Esophagus squamous epithelium (tissue), 5 donors: ENCODE measurements at regions not wholly inside any gene's neighbourhood (a gene's known extent, or its start where the extent isn't known, plus 50 kb on each side); places are given as distances from the start of the nearest gene placed in this dataset.

Experiments
- DNase-seq: peaks from one replicate; lab custom pipeline; 2025; lab: John Stamatoyannopoulos, UW
- H3K27ac ChIP-seq, 4 donors: fragments of 200-600 bp; sonication (generic); one replicate each; pipeline ENCODE4 v1.5.1; 2016 to 2019; ENCODE audit warnings: mild to moderate bottlenecking in 1 of 4
- H3K27me3 ChIP-seq, 4 donors: fragments of 200-600 bp; sonication (generic); 1 replicate in 3 of 4; 2 replicates in 1 of 4; pipeline versions ENCODE4 v1.5.1 to v1.6.0; 2017 to 2021; ENCODE audit warnings: antibody characterized with exemption in 1 of 4
- H3K36me3 ChIP-seq, 3 donors: fragments of 200-600 bp; sonication (generic); one replicate each; pipeline ENCODE4 v1.5.1; 2016 to 2019
- H3K4me1 ChIP-seq, 3 donors: fragments of 200-600 bp; sonication (generic); one replicate each; pipeline ENCODE4 v1.5.1; 2017 to 2019
- H3K4me3 ChIP-seq, 4 donors: fragments of 200-600 bp; sonication (generic); 1 replicate in 3 of 4; 2 replicates in 1 of 4; pipeline ENCODE4 v1.5.1; 2016 to 2019; ENCODE audit warnings: mild to moderate bottlenecking in 2 of 4, moderate library complexity in 1 of 4
- H3K9me3 ChIP-seq, 3 donors: fragments of 200-600 bp; sonication (generic); one replicate each; pipeline ENCODE4 v1.5.1; 2016 to 2019
- POLR2A ChIP-seq, 4 donors: fragments of 450-650 bp; IDR thresholded peaks; one replicate each; pipeline ENCODE4 v1.6.1; 2017; ENCODE audit warnings: antibody characterized with exemption in 4 of 4, mild to moderate bottlenecking in 4 of 4, moderate library complexity in 3 of 4
- WGBS, 2 donors: methylation state at CpG; one replicate each; pipeline ENCODE4 v1.1.5; 2018; 5-methylcytosine and 5-hydroxymethylcytosine counted together
- intact Hi-C: fragments of 100-400 bp; cut with DNase I; formaldehyde crosslinking; loops from one replicate; pipeline ENCODE4 v1.15.0; 2022
- TF ChIP-seq, protein P1 (sequence below), 6 experiments: fragments of 450-650 bp in 4 of 6; fragments of 200-600 bp in 2 of 6; sonication (generic) in 2 of 6; IDR thresholded peaks; one replicate each; pipeline ENCODE4 v1.5.1; 2016 to 2019; ENCODE audit warnings: antibody characterized with exemption in 6 of 6, mild to moderate bottlenecking in 4 of 6, moderate library complexity in 4 of 6
- donor health status: DM: yes; HTN: yes; CAD: no.

DNA sequence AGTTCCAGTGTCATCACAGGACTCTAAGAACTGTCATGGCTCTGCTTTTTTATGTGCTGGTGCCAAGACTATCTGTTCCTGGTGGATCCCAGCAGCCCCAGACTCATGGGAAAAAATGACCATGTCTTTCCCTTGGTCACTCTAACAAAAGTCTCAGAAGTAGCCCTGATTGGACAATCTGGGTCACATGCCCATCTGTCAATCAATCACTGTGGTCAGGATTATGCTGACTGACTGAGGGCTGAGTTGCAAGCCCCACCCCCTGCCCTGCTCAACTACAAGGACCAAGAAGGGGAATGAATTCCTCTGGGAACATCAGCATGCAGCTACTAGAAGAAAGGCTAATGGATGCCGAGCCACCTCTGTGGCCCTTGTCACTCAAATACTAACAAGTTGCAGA, 91.6 kb downstream of the EDN3 start:
- H3K4me3 ChIP-seq = no peak overlapping the region
- H3K4me1 ChIP-seq = peaks cover 0 to 37% (median 6%) of the 10 kb centered on the region in 3 donors
- H3K36me3 ChIP-seq = no peaks in the 10 kb centered on the region
- H3K27ac ChIP-seq = no peak overlapping the region
- peaks cover 0 to 56% (median 0%) of the 10 kb centered on the region in 4 donors for H3K27me3 ChIP-seq
- intact Hi-C loops = no loop called here
- TF ChIP-seq, protein P1, sequence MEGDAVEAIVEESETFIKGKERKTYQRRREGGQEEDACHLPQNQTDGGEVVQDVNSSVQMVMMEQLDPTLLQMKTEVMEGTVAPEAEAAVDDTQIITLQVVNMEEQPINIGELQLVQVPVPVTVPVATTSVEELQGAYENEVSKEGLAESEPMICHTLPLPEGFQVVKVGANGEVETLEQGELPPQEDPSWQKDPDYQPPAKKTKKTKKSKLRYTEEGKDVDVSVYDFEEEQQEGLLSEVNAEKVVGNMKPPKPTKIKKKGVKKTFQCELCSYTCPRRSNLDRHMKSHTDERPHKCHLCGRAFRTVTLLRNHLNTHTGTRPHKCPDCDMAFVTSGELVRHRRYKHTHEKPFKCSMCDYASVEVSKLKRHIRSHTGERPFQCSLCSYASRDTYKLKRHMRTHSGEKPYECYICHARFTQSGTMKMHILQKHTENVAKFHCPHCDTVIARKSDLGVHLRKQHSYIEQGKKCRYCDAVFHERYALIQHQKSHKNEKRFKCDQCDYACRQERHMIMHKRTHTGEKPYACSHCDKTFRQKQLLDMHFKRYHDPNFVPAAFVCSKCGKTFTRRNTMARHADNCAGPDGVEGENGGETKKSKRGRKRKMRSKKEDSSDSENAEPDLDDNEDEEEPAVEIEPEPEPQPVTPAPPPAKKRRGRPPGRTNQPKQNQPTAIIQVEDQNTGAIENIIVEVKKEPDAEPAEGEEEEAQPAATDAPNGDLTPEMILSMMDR (IDR thresholded peaks at IDR 0.05) = no peak
- TF ChIP-seq POLR2A (IDR thresholded peaks at IDR 0.05) = no peak
- no peaks in the 10 kb centered on the region for H3K9me3 ChIP-seq
- no peak for DNase-seq
- 75 to 100% methylated on average over 1 of the region's 1 CpG for WGBS, 2 donors

- peaks cover 0 to 55% (median 0%) of the 10 kb centered on the region in 4 donors for H3K27me3 ChIP-seq
- intact Hi-C loops = no loop called here
- no peaks in the 10 kb centered on the region for H3K36me3 ChIP-seq
- TF ChIP-seq, protein P1 (IDR thresholded peaks at IDR 0.05) = no peak
- no peak for TF ChIP-seq POLR2A (IDR thresholded peaks at IDR 0.05)
- peaks cover 0 to 37% (median 0%) of the 10 kb centered on the region in 3 donors for H3K4me1 ChIP-seq
- DNase-seq = no peak
- H3K9me3 ChIP-seq = no peaks in the 10 kb centered on the region
- 68 to 92% methylated on average over 4 of the region's 4 CpGs for WGBS, 2 donors
- no peak overlapping the region for H3K4me3 ChIP-seq
- no peak overlapping the region for H3K27ac ChIP-seq
Observed at GRCh38 chr20:59392736-59393135, 92.3 kb downstream of the EDN3 start.

GRCh38 chr20:59393142-59393541, 92.7 kb downstream of the EDN3 start:
- no peaks in the 10 kb centered on the region for H3K9me3 ChIP-seq
- H3K27me3 ChIP-seq = peaks cover 0 to 57% (median 0%) of the 10 kb centered on the region in 4 donors
- H3K36me3 ChIP-seq = no peaks in the 10 kb centered on the region
- H3K4me1 ChIP-seq = peaks cover 0 to 40% (median 0%) of the 10 kb centered on the region in 3 donors
- TF ChIP-seq, protein P1 (IDR thresholded peaks at IDR 0.05) = no peak
- TF ChIP-seq POLR2A (IDR thresholded peaks at IDR 0.05) = no peak
- no peak overlapping the region for H3K4me3 ChIP-seq
- intact Hi-C loops = no loop called here
- no peak for DNase-seq
- WGBS, 2 donors = 85 to 89% methylated on average over 3 of the region's 3 CpGs
- no peak overlapping the region for H3K27ac ChIP-seq

DNA sequence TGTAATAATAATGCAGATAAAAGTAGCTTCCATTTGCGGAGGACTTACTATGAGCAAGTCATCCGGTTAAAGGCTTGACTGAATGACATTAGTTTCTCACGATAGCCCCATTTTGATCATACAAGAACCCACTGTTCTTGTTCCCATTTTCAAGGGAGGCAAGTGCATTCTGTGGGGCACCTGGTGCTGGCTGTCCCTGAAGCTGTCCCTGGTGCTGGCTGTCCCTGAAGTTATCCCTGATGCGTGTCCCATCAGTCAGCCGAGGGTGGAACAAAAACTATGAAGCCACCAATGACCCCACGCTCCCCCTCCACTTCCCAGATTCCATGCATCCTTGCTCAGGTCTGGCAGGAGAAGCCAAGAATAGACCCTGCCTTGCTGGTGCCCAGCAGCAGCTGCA, 95.3 kb downstream of the EDN3 start:
- Histone ChIP-seq H3K9me3 (no peaks in the 10 kb centered on the region), H3K27ac (no peak overlapping the region), H3K36me3 (no peaks in the 10 kb centered on the region), H3K27me3 (peaks cover 0 to 65% (median 0%) of the 10 kb centered on the region in 4 donors), H3K4me1 (peaks cover 0 to 34% (median 0%) of the 10 kb centered on the region in 3 donors), H3K4me3 (no peak overlapping the region)
- WGBS, 2 donors = 88 to 91% methylated on average over 3 to 4 of the region's 6 CpGs
- intact Hi-C loops = no loop called here
- no peak for DNase-seq
- TF ChIP-seq, protein P1 (IDR thresholded peaks at IDR 0.05) = no peak
- no peak for TF ChIP-seq POLR2A (IDR thresholded peaks at IDR 0.05)

DNA sequence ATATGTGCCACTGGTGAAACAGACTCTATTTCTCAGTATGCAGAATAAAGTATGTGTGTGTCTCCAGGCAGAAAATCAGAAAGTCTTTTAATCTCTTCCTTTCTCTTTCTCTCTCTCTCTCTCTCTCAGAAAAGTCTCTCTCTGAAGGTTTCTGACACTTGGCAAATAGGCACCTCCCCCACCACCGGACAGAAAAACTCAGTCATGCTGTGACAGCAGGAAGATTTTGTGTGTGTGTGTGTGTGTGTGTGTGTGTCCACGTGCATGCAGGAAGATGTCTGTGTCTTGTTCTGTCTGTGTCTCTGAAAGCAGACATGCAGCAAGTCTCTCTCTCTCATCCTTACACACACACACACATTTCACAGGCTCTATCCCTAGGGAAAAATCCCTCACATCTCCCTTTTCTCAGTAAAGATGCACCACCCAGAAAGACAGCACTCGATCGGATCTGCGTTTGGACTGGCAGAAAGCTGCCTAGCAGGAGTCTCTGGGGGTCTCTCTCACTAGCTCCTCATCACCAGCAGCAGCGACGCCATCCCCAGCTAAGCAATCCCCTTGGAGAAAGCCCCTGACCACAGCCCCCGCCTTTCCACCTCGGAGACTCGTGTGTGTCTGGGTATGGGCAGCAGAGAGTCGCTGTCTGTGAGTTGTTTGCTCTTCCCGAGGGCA, 98.3 kb downstream of the EDN3 start:
- no peak for TF ChIP-seq POLR2A (IDR thresholded peaks at IDR 0.05)
- TF ChIP-seq, protein P1 (IDR thresholded peaks at IDR 0.05) = no peak
- Histone ChIP-seq H3K27me3 (peaks cover 0 to 74% (median 5%) of the 10 kb centered on the region in 4 donors), H3K4me3 (no peak overlapping the region), H3K9me3 (no peaks in the 10 kb centered on the region), H3K27ac (peak overlapping the region in 2 of 4 donors; percentile 9 to 28), H3K36me3 (no peaks in the 10 kb centered on the region), H3K4me1 (peaks cover 8 to 61% (median 9%) of the 10 kb centered on the region in 3 donors)
- DNase-seq = no peak
- intact Hi-C loops = no loop called here
- WGBS, 2 donors = 29 to 49% methylated on average over 7 to 8 of the region's 12 CpGs
